GM10266 (cell line): ENCODE measurements at regions not wholly inside any gene's neighbourhood (a gene's known extent, or its start where the extent isn't known, plus 50 kb on each side); places are given as distances from the start of the nearest gene placed in this dataset.

Source experiments
- DNase-seq: peaks from one replicate; pipeline ENCODE4 v3.0.0; 2012; ENCODE audit errors: extremely low spot score
- TF ChIP-seq, protein P1 (sequence below): IDR thresholded peaks from 2 replicates; pipeline ENCODE4 v1.5.1; 2012; ENCODE audit warnings: mild to moderate bottlenecking, low read depth; ENCODE audit not compliant: control insufficient read depth, insufficient read depth; ENCODE audit errors: missing control alignments

DNA sequence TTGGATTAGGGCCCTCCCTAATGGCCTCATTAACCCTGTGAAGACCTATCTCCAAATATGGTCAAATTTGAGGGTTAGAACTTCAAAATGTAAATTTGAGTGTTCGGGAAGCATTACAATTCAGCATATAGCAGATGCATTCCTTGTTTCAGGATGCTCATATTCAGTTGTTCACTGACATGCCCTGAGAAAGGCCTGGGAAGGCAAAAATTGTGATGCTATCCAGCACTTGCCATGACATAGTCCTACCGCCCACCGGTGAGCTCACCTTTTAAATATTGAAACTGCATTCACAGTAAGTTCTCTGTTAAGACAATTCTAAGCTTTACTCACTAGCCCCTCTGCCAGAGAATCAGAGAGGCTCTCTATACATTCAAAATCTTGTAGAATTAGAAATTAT lies 300.3 kb upstream of the CCDC54 start:
- DNase-seq = no peak
- TF ChIP-seq, protein P1, sequence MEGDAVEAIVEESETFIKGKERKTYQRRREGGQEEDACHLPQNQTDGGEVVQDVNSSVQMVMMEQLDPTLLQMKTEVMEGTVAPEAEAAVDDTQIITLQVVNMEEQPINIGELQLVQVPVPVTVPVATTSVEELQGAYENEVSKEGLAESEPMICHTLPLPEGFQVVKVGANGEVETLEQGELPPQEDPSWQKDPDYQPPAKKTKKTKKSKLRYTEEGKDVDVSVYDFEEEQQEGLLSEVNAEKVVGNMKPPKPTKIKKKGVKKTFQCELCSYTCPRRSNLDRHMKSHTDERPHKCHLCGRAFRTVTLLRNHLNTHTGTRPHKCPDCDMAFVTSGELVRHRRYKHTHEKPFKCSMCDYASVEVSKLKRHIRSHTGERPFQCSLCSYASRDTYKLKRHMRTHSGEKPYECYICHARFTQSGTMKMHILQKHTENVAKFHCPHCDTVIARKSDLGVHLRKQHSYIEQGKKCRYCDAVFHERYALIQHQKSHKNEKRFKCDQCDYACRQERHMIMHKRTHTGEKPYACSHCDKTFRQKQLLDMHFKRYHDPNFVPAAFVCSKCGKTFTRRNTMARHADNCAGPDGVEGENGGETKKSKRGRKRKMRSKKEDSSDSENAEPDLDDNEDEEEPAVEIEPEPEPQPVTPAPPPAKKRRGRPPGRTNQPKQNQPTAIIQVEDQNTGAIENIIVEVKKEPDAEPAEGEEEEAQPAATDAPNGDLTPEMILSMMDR = no peak

DNA sequence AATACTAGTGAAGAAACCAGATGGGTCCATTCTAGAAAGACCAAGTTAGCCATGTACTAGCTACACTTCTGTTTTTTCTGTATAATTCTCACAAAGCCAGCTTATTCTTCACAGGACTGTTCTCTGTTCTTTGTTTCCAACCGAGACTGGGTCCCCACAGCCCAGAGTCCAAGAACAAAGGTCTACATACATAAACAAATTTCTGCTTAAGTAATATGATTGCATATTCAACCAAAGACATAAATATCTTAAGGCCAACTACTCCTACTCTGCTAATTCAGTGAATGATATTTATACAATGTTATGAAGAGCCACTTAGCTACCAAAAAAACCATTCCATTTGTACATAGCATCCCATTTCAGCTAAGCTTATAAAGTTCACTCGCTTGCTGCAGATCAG lies 299.8 kb upstream of the CCDC54 start:
- TF ChIP-seq, protein P1 = no peak
- no peak for DNase-seq

DNA sequence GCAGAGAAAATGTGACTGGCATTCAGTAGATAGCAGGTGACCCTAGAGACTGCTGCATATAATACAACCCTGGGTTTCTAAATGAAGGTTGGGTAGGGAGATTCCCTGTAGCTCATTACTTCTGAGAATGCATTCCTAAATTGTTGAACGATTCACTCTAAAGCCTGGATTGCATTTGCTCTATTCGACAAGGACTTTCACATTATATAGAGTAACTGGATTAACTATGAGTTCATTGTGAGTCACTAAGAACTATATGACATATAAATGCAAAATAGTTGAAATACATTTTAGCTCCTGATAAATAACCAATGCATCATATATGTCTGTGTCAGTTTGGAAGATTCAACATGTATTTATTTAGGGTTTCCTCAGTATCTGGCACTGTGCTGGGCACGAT lies 294.7 kb upstream of the CCDC54 start:
- no peak for DNase-seq
- TF ChIP-seq, protein P1 = no peak

DNA sequence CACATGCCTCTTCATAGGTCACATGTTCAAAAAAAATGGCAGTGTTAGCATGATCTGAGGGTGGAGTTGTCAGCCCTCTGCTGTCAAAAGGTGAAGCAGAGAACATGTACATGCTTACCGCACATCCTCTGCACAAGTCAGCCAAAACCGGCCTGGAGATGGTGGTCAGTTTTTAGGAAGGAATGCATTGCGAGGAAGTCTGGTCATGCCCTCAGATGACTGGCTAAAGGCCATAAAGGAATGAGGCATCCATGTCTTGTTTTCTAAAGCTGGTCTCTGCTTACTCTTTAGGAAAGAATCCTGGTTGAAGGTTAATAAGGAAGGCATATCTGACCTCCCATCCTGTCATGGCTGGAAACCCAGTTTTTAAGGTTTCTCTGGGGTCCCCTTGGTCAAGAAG lies 292.0 kb upstream of the CCDC54 start:
- DNase-seq = no peak
- TF ChIP-seq, protein P1 = no peak

DNA sequence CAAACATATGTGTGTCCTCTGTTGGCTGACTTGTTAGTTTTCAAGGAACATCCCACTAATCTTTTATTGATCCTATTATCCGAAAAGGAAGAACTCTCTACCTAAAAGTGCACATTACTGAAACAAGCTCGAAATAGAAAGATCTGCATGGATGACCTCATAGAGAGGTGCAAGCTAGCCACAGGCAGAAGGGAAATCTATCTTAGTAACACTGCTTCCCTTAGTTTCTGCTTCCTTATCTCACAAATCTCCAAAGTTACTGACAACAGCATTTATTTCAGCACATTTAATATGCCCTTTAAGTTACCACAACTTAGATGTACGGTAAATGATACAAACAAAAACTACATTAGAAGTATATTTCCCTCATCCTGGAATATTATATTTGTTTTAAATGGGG lies 285.1 kb upstream of the CCDC54 start:
- no peak for DNase-seq
- TF ChIP-seq, protein P1 = no peak

DNA sequence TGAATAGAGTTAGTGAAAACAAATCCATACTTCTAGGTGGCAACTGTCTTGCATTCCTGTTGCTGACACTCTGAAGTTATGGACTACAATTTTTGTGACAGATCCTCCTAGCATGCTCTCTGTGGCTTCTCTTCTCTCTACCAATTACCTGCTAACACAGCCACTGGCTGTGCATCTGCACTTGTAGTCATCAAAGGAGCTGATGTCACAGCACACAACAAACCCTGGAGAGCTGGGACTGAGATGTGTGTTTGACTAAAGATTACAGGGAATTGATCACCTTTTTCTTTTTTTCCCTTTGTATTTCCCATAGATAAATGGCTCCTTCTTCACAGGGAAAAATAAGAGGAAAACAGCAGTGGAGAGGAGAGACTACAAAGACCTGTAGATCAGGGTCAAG lies 278.4 kb upstream of the CCDC54 start:
- TF ChIP-seq, protein P1 = no peak
- no peak for DNase-seq

DNA sequence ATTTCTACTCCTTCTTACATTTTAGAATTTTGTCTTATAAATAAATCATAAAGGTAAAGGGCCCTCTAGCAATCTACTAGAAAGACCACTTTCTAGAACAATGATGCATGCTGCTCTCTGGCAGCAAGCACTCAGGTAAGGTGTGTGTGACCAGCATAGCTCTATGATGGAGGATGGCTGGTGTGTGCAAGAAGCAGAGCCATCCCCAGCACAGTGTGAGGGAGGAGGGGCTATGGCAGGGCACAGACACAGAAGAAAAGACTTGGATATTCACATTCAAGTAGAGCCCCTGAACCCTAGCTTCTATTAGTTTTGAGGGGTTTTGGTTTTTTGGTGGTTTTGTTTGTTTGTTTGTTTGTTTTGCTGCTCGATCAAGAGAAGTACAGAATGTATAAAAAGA lies 277.1 kb upstream of the CCDC54 start:
- TF ChIP-seq, protein P1 = no peak
- no peak for DNase-seq
